HCT116 (cell line): ENCODE measurements at regions not wholly inside any gene's neighbourhood (a gene's known extent, or its start where the extent isn't known, plus 50 kb on each side); places are given as distances from the start of the nearest gene placed in this dataset.

Experiments used
- ATAC-seq: fragments of 200-7000 bp; cut with Tn5 transposase; 2 replicates; pipeline ENCODE4 v1.9.1; 2020; ENCODE audit warnings: mild to moderate bottlenecking, moderate library complexity
- BruUV-seq: library from RNA; stranded (reverse); fragments of 400-500 nt; replicated peaks from 2 replicates; lab custom pipeline; 2021; lab: Mats Ljungman, UMichigan
- CTCF ChIA-PET: fragments of 300-600 bp; sonication (Branson Sonifier 250); formaldehyde crosslinking; loops from one replicate; lab custom pipeline; 2021; ENCODE audit warnings: antibody characterized with exemption; lab: Charles Lee
- POLR2A ChIA-PET: fragments of 300-600, 350-600 bp; sonication (Branson Sonifier 250); formaldehyde crosslinking; loops from one replicate; lab custom pipeline; 2021; ENCODE audit warnings: antibody characterized with exemption; lab: Charles Lee
- RAD21 ChIA-PET, 2 experiments: fragments of 300-600 bp; sonication (Branson Sonifier 250); formaldehyde crosslinking; loops; one replicate each; lab custom pipeline; 2023; ENCODE audit warnings: low total read pairs in 2 of 2; ENCODE audit not compliant: uncharacterized antibody in 2 of 2, unreplicated experiment in 2 of 2, low non-redundant PET in 1 of 2; lab: Charles Lee
- DNase-seq: peaks from one replicate; pipeline ENCODE4 v3.0.0-alpha.2; 2010; ENCODE audit warnings: low read depth, low spot score
- H2AFZ ChIP-seq: fragments of 200-600 bp; shearing (Covaris generic), sonication (generic); 2 replicates; pipeline ENCODE4 v1.6.1; 2017; ENCODE audit warnings: low read depth, mixed run types, mixed read lengths, antibody characterized with exemption, low read length; ENCODE audit not compliant: poor library complexity, severe bottlenecking
- H3K27ac ChIP-seq: 2 replicates; pipeline ENCODE4 v1.5.1; 2012; ENCODE audit warnings: low read depth, low read length
- H3K27me3 ChIP-seq: fragments of 200-600 bp; sonication (generic); 2 replicates; pipeline ENCODE4 v1.6.1; 2016; ENCODE audit warnings: mixed run types, low read length, mixed read lengths; ENCODE audit not compliant: insufficient read depth
- H3K36me3 ChIP-seq, 2 experiments: fragments of 200-500 bp in 1 of 2; fragments of 200-600 bp in 1 of 2; sonication (Bioruptor generic) in 1 of 2; sonication (generic) in 1 of 2; 2 replicates each; pipeline versions ENCODE4 v1.5.1 to v1.6.1; 2014 to 2016; ENCODE audit warnings: low read length in 2 of 2, inconsistent platforms in 1 of 2, mixed read lengths in 1 of 2, mixed run types in 1 of 2; ENCODE audit not compliant: insufficient read depth in 2 of 2, control insufficient read depth in 1 of 2
- H3K4me1 ChIP-seq, 2 experiments: fragments of 200-600 bp in 1 of 2; sonication (generic) in 1 of 2; 2 replicates each; pipeline versions ENCODE4 v1.5.1 to v1.6.1; 2012 to 2017; ENCODE audit warnings: low read length in 2 of 2, inconsistent platforms in 1 of 2, mild to moderate bottlenecking in 1 of 2, mixed read lengths in 1 of 2, mixed run types in 1 of 2, moderate library complexity in 1 of 2; ENCODE audit not compliant: insufficient read depth in 2 of 2, control insufficient read depth in 1 of 2
- H3K4me2 ChIP-seq: fragments of 200-600 bp; sonication (generic); 2 replicates; pipeline ENCODE4 v1.6.1; 2017; ENCODE audit warnings: mixed run types, low read length, mixed read lengths
- H3K4me3 ChIP-seq, 2 experiments: fragments of 200-600 bp in 1 of 2; sonication (generic) in 1 of 2; replicated peaks in 1 of 2; 2 replicates each; pipeline ENCODE4 v1.5.1; 2011 to 2016; ENCODE audit warnings: low read length in 2 of 2, control low read depth in 1 of 2, low read depth in 1 of 2, mild to moderate bottlenecking in 1 of 2, mixed read lengths in 1 of 2, mixed run types in 1 of 2
- H3K79me2 ChIP-seq: fragments of 200-600 bp; sonication (generic); 2 replicates; pipeline ENCODE4 v1.6.1; 2017; ENCODE audit warnings: mild to moderate bottlenecking, mixed run types, low read length, moderate library complexity, mixed read lengths; ENCODE audit not compliant: insufficient read depth
- H3K9ac ChIP-seq: fragments of 200-600 bp; sonication (generic); 2 replicates; pipeline ENCODE4 v1.6.1; 2016; ENCODE audit warnings: low read length, mixed read lengths
- H3K9me2 ChIP-seq: fragments of 200-600 bp; sonication (generic), shearing (Covaris generic); 2 replicates; pipeline ENCODE4 v1.6.1; 2017; ENCODE audit warnings: mixed run types, mild to moderate bottlenecking, moderate library complexity; ENCODE audit not compliant: insufficient read depth
- H3K9me3 ChIP-seq, 2 experiments: fragments of 200-500 bp in 1 of 2; fragments of 200-600 bp in 1 of 2; sonication (Bioruptor generic) in 1 of 2; sonication (generic) in 1 of 2; 2 replicates each; pipeline ENCODE4 v1.6.1; 2014 to 2017; ENCODE audit warnings: low read length in 2 of 2, mixed read lengths in 2 of 2, inconsistent platforms in 1 of 2, low read depth in 1 of 2, mild to moderate bottlenecking in 1 of 2, mixed run types in 1 of 2, moderate library complexity in 1 of 2; ENCODE audit not compliant: control insufficient read depth in 1 of 2, insufficient read depth in 1 of 2
- H4K20me1 ChIP-seq: fragments of 200-600 bp; sonication (generic), shearing (Covaris generic); 2 replicates; pipeline ENCODE4 v1.6.1; 2017; ENCODE audit warnings: mixed run types, mild to moderate bottlenecking, moderate library complexity; ENCODE audit not compliant: insufficient read depth
- ATF3 ChIP-seq: IDR thresholded peaks from 2 replicates; pipeline ENCODE4 v1.6.1; 2012
- CEBPB ChIP-seq: IDR thresholded peaks from 2 replicates; pipeline ENCODE4 v1.6.1; 2012; ENCODE audit warnings: low read depth
- CTCF ChIP-seq, 3 experiments: fragments of 200-600 bp in 1 of 3; sonication (generic) in 1 of 3; IDR thresholded peaks in 2 of 3; conservative IDR thresholded peaks in 1 of 3; 2 replicates each; pipeline ENCODE4 v1.5.1; 2012 to 2017; ENCODE audit warnings: low read depth in 2 of 3, low read length in 2 of 3, antibody characterized with exemption in 1 of 3, borderline replicate concordance in 1 of 3, control low read depth in 1 of 3, mild to moderate bottlenecking in 1 of 3, mixed read lengths in 1 of 3, mixed run types in 1 of 3, moderate library complexity in 1 of 3; ENCODE audit not compliant: insufficient read depth in 1 of 3
- ELF1 ChIP-seq: IDR thresholded peaks from 2 replicates; pipeline ENCODE4 v1.6.1; 2012; ENCODE audit warnings: low read depth, borderline replicate concordance
- EZH2 ChIP-seq: fragments of 200-600 bp; sonication (generic); IDR thresholded peaks from 2 replicates; pipeline ENCODE4 v1.6.1; 2017; ENCODE audit warnings: antibody characterized with exemption, mixed run types
- POLR2A ChIP-seq: IDR thresholded peaks from 2 replicates; pipeline ENCODE4 v1.7.0; 2011; ENCODE audit warnings: borderline replicate concordance; ENCODE audit not compliant: insufficient read depth, insufficient read length; ENCODE audit errors: extremely low read depth
- POLR2AphosphoS5 ChIP-seq: IDR thresholded peaks from 2 replicates; pipeline ENCODE4 v1.6.1; 2011; ENCODE audit warnings: mild to moderate bottlenecking, low read depth, low read length, moderate library complexity
- RAD21 ChIP-seq: IDR thresholded peaks from 2 replicates; pipeline ENCODE4 v1.6.1; 2012; ENCODE audit warnings: low read depth, mild to moderate bottlenecking
- SIN3A ChIP-seq: IDR thresholded peaks from 2 replicates; pipeline ENCODE4 v1.6.1; 2012; ENCODE audit warnings: low read depth
- SRF ChIP-seq: IDR thresholded peaks from 2 replicates; pipeline ENCODE4 v1.6.1; 2012; ENCODE audit warnings: low read depth
- TCF7L2 ChIP-seq: IDR thresholded peaks from 2 replicates; pipeline ENCODE4 v1.7.0; 2011; ENCODE audit warnings: borderline replicate concordance, inconsistent platforms; ENCODE audit not compliant: insufficient read depth, insufficient read length; ENCODE audit errors: extremely low read depth
- ZNF274 ChIP-seq: fragments of 200-500 bp; sonication (Bioruptor generic); IDR thresholded peaks from 2 replicates; pipeline ENCODE4 v1.6.1; 2014; ENCODE audit warnings: mild to moderate bottlenecking, low read depth, low read length, inconsistent platforms
- intact Hi-C: fragments of 100-400 bp; cut with micrococcal nuclease; formaldehyde crosslinking; loops from 2 replicates; pipeline ENCODE4 v1.10.0; 2022

GRCh38 chr18:69109686-69110085 is 291.0 kb upstream of the DOK6 start:
- ChIA-PET POLR2A (no interaction called here), RAD21 (no interaction called here), CTCF (no interaction called here)
- H3K79me2 ChIP-seq = no peaks in the 10 kb centered on the region
- DNase-seq = no peak
- no TSS peak for BruUV-seq
- no peaks in the 10 kb centered on the region for H4K20me1 ChIP-seq
- intact Hi-C loops = no loop called here
- no peaks in the 10 kb centered on the region for H3K36me3 ChIP-seq
- H3K9me2 ChIP-seq = no peaks in the 10 kb centered on the region
- no peak overlapping the region for H3K4me2 ChIP-seq
- no peaks in the 10 kb centered on the region for H3K9me3 ChIP-seq
- no peaks in the 10 kb centered on the region; the same call in 1 of the 2 replicates for H3K27me3 ChIP-seq
- H3K9ac ChIP-seq = no peak overlapping the region
- no peaks in the 10 kb centered on the region for H3K4me1 ChIP-seq
- no peak overlapping the region for H3K27ac ChIP-seq
- no peak overlapping the region for H3K4me3 ChIP-seq
- no peak for ATAC-seq
- no peak for TF ChIP-seq POLR2A
- no peak for TF ChIP-seq SRF
- TF ChIP-seq TCF7L2 = no peak
- TF ChIP-seq RAD21 = no peak
- no peak for TF ChIP-seq POLR2AphosphoS5
- no peak for TF ChIP-seq CTCF (IDR thresholded peaks at IDR 0.05 in 2 of 3, conservative IDR thresholded peaks at IDR 0.05 in 1 of 3; ENCODE audit: borderline replicate concordance in 1 of 3, insufficient read depth in 1 of 3, low read depth in 2 of 3, low read length in 2 of 3)
- TF ChIP-seq EZH2 = no peak
- no peak overlapping the region for H2AFZ ChIP-seq

DNA sequence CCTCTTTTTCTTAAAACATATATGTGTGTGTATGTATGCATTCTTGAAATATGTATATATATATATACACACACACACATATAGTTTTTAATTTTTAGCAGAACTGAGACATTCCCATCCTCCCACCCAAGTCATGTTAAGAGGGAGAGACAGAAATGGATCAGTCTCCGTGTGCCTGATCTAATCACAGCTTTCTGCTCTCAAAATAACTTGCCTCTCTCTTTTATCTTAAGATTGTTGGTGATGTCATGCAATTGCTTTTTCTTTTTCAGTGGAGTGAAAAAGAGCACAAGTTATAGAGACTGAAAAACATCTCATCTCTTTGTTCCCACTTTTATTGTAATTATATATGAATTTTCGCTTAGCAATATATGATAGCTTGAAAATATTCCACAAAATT is 279.9 kb upstream of the DOK6 start:
- Histone ChIP-seq H4K20me1 (no peaks in the 10 kb centered on the region), H3K36me3 (no peaks in the 10 kb centered on the region), H3K27ac (no peak overlapping the region), H3K9ac (no peak overlapping the region), H3K4me3 (no peak overlapping the region), H3K4me2 (no peak overlapping the region), H3K9me2 (no peaks in the 10 kb centered on the region), H3K27me3 (no peaks in the 10 kb centered on the region), H3K4me1 (no peaks in the 10 kb centered on the region), H2AFZ (no peak overlapping the region), H3K79me2 (no peaks in the 10 kb centered on the region), H3K9me3 (no peaks in the 10 kb centered on the region; a peak in 1 of 4 replicates)
- POLR2A ChIA-PET = no interaction called here
- intact Hi-C loops = no loop called here
- no TSS peak for BruUV-seq
- RAD21 ChIA-PET = no interaction called here
- CTCF ChIA-PET = no interaction called here
- TF ChIP-seq ZNF274 (no peak), SRF (no peak), ELF1 (no peak), CEBPB (no peak), ATF3 (no peak), EZH2 (no peak), SIN3A (no peak)
- DNase-seq (no peak), ATAC-seq (no peak)
